ENCODE measurements at regions not wholly inside any gene's neighbourhood (a gene's known extent, or its start where the extent isn't known, plus 50 kb on each side); places are given as distances from the start of the nearest gene placed in this dataset.

- no peak overlapping the region for H3K4me2 ChIP-seq (ENCODE audit: control insufficient read depth, insufficient read depth)
- RAD21 ChIA-PET (ENCODE audit: unreplicated experiment), result no interaction called here
- no peak for FAIRE-seq
- WGBS (ENCODE audit: insufficient coverage, insufficient replicate concordance, low lambda C conversion rate, missing lambda C conversion rate), result 0% methylated on average over 2 of the region's 2 CpGs
- H3K9ac ChIP-seq (ENCODE audit: control insufficient read depth, insufficient read depth, low read length), result no peak overlapping the region
- DNase-seq (ENCODE audit: low read depth, low spot score), result no peak
- H3K9me3 ChIP-seq (replicated peaks; ENCODE audit: control insufficient read depth, insufficient read depth, low read length), result no peaks in the 10 kb centered on the region
- SMC1A ChIA-PET (ENCODE audit: uncharacterized antibody, unreplicated experiment), result no interaction called here
- no peaks in the 10 kb centered on the region for H3K27me3 ChIP-seq (replicated peaks in 1 of 2; ENCODE audit: control insufficient read depth in 2 of 2, insufficient read depth in 2 of 2, low read length in 1 of 2)
- no peak for ATAC-seq
- H4K20me1 ChIP-seq (ENCODE audit: control insufficient read depth, insufficient read depth), result no peaks in the 10 kb centered on the region
- no peaks in the 10 kb centered on the region for H3K4me1 ChIP-seq (ENCODE audit: control insufficient read depth, insufficient read depth, low read length)
- TF ChIP-seq HDAC6 (IDR thresholded peaks at IDR 0.05; ENCODE audit: unreplicated experiment) (no peak), ZNF274 (IDR thresholded peaks at IDR 0.05; ENCODE audit: insufficient read depth, insufficient read length) (no peak), RELB (IDR thresholded peaks at IDR 0.05; ENCODE audit: low read depth) (no peak), NRF1 (conservative IDR thresholded peaks at IDR 0.05; ENCODE audit: low read depth, low read length) (no peak), SREBF1 (IDR thresholded peaks at IDR 0.05; ENCODE audit: low read length) (no peak), SRF (IDR thresholded peaks at IDR 0.05; ENCODE audit: low read depth in 2 of 2, low read length in 2 of 2) (no peak), TAF1 (IDR thresholded peaks at IDR 0.05; ENCODE audit: borderline replicate concordance, low read depth, low read length) (no peak), EZH2 (IDR thresholded peaks at IDR 0.05; ENCODE audit: borderline replicate concordance, control insufficient read depth, low read depth, low read length) (no peak), JUNB (IDR thresholded peaks at IDR 0.05) (no peak), BCL3 (IDR thresholded peaks at IDR 0.05; ENCODE audit: borderline replicate concordance, insufficient read depth, low read depth, low read length, poor library complexity, severe bottlenecking) (no peak), MTA3 (IDR thresholded peaks at IDR 0.05; ENCODE audit: borderline replicate concordance, low read length) (no peak), SUPT20H (IDR thresholded peaks at IDR 0.05; ENCODE audit: borderline replicate concordance, control insufficient read depth, low read depth, low read length) (no peak), RB1 (IDR thresholded peaks at IDR 0.05; ENCODE audit: borderline replicate concordance) (no peak), CREM (IDR thresholded peaks at IDR 0.05; ENCODE audit: low read depth) (no peak), ZBTB33 (IDR thresholded peaks at IDR 0.05) (no peak), SUZ12 (IDR thresholded peaks at IDR 0.05; ENCODE audit: unreplicated experiment) (no peak), USF2 (IDR thresholded peaks at IDR 0.05; ENCODE audit: borderline replicate concordance, low read depth, low read length) (no peak), ATF2 (IDR thresholded peaks at IDR 0.05; ENCODE audit: low read length) (no peak), EED (IDR thresholded peaks at IDR 0.05; ENCODE audit: low read depth) (no peak), SMAD1 (IDR thresholded peaks at IDR 0.05; ENCODE audit: low read depth, partially characterized antibody) (no peak)
- H3K27ac ChIP-seq (ENCODE audit: control insufficient read depth, insufficient read depth), result no peak overlapping the region
- no TSS peak for BruUV-seq (replicated peaks)
- H3K36me3 ChIP-seq (ENCODE audit: control insufficient read depth in 2 of 2, insufficient read depth in 2 of 2, low read length in 1 of 2), result no peaks in the 10 kb centered on the region
- POLR2A ChIA-PET, result no interaction called here
- intact Hi-C loops (cut with micrococcal nuclease; ENCODE audit: unreplicated experiment) (no loop called here), in situ Hi-C loops (cut with MboI) (no loop called here)
- H2AFZ ChIP-seq (ENCODE audit: control insufficient read depth, low read depth, low read length), result no peak overlapping the region
- H3K79me2 ChIP-seq (ENCODE audit: control insufficient read depth, insufficient read depth, low read length), result no peaks in the 10 kb centered on the region
- no peak overlapping the region for H3K4me3 ChIP-seq
- CTCF ChIA-PET, result no interaction called here
These were observed 156.4 kb upstream of the ANKFN1 start for GRCh38 chr17:55996826-55997225.
